HG03159 (cell line): ENCODE measurements at regions not wholly inside any gene's neighbourhood (a gene's known extent, or its start where the extent isn't known, plus 50 kb on each side); places are given as distances from the start of the nearest gene placed in this dataset.

Source experiments
- ATAC-seq: cut with Tn5 transposase; IDR thresholded peaks from one replicate; pipeline ENCODE4 v1.9.1; 2021; ENCODE audit warnings: mild to moderate bottlenecking, moderate library complexity; ENCODE audit not compliant: unreplicated experiment

DNA sequence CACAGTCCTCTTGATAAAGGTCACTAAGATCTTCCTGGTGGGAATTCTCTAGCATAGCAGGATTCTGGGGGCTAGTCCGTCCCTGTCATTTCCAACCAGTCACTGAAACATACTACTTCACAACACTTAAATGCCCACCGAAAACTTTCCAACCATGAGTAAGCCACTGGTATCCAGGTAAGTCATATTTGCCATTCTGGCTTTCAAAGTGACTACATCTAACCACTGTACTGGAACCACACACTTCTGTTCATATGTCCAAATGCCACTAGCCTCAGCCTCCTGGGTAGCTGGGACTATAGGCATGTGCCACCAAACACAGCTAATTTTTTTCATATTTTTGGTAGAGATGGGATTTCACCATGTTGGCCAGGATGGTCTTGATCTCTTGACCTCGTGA lies 64.3 kb upstream of the VANGL1 start:
- no peak for ATAC-seq

DNA sequence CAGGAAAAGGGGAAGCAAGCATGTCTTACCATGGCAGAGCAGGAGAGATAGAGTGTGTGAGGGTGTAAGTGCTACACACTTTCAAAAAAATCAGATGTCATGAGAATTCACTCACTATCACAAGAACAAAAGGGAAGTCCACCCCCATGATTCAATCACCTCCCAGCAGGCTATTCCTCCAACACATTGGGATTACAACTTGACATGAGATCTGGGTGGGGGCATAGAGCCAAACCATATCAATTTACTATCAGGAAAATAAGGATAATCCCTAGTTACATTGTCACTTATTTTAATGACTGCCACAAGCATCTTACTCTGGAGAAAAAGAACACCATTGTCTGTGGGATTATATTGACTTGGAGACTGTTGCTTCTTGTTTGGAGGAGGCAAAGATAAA lies 66.1 kb upstream of the VANGL1 start:
- no peak for ATAC-seq

- ATAC-seq: no peak
These were observed 69.1 kb upstream of the VANGL1 start for GRCh38 chr1:115572710-115573109.

DNA sequence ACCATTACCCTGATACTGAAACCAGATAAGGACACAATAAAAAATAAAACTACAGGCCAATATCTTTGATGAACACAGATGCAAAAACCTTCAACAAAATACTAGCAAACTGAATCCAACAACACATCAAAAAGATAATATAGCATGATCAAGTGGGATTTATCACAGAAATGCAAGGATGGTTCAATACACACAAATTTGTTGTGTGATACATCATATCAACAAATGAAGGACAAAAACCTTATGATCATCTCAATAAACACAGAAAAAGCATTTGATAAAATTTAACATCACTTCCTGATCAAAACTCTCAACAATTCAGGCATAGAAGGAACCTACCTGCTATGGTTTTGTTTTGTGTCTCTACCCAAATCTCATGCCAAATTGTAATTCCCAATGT lies 74.3 kb upstream of the VANGL1 start:
- ATAC-seq: no peak

GRCh38 chr1:115565791-115566190 lies 76.0 kb upstream of the VANGL1 start:
- ATAC-seq: no peak

DNA sequence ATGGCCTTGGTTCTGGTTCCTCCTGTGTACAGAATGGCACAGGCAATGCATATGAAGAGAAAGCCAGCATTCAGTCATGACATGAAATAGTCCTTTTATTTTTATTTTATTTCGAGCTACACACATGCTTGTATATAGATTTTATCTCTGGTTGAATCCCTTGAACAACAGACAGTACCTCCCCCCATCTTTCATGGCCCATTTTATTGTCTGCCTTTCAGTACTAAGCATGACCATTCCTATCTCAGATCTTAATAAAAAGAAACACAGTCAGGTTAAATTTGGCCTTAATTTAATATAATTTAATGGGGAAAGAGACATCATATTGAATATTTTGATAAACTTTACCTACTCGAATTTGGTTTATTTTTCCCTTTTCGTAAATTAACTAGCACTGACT lies 76.4 kb upstream of the VANGL1 start:
- ATAC-seq: no peak

GRCh38 chr1:115564201-115564600 lies 77.6 kb upstream of the VANGL1 start:
- no peak for ATAC-seq

DNA sequence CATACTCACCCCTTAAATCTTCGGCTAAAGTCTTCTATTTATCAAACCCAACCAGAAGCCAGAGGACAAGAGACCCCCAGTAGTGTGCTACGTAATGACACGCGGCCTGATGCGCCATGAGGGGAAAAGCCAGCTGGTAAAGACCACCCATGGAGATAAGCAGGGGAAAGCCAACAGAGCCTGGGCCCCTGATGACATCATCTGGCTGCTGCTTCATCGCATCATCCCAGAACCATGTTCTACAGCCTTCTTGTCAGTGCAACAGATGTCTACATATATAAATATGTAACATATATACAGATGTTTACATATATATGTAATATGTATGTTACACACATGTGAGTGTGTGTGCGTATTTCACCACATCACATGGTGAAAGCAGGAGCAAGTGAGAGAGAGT lies 81.7 kb upstream of the VANGL1 start:
- ATAC-seq: no peak

- no peak for ATAC-seq
These were observed 83.5 kb upstream of the VANGL1 start for GRCh38 chr1:115558275-115558674.

- ATAC-seq: no peak
These were observed 84.1 kb upstream of the VANGL1 start for GRCh38 chr1:115557715-115558114.

GRCh38 chr1:115556236-115556635 lies 85.5 kb upstream of the VANGL1 start:
- no peak for ATAC-seq

DNA sequence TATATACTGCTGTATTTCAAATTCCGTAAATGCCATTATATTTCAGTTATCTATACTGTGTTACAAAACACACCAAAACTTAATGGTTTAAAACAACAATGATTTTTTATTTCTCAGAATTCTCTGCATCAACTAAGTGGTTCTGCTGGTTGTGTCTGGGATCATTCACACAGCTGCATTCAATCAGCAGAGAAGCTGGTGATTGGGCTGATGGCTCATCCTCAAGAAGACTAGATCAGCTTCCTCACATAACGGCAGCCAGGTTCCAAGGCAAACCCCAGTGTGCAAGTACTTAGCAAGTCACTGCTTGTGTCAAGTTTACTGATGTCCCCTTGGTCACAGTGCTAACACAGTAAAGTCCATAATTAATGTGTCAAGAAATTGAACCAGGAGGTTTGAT lies 86.3 kb upstream of the VANGL1 start:
- no peak for ATAC-seq

- no peak for ATAC-seq
These were observed 94.1 kb upstream of the VANGL1 start for GRCh38 chr1:115547696-115548095.

GRCh38 chr1:115546846-115547245 lies 94.9 kb upstream of the VANGL1 start:
- no peak for ATAC-seq

GRCh38 chr1:115545791-115546733 lies 95.7 kb upstream of the VANGL1 start:
- ATAC-seq: no peak

DNA sequence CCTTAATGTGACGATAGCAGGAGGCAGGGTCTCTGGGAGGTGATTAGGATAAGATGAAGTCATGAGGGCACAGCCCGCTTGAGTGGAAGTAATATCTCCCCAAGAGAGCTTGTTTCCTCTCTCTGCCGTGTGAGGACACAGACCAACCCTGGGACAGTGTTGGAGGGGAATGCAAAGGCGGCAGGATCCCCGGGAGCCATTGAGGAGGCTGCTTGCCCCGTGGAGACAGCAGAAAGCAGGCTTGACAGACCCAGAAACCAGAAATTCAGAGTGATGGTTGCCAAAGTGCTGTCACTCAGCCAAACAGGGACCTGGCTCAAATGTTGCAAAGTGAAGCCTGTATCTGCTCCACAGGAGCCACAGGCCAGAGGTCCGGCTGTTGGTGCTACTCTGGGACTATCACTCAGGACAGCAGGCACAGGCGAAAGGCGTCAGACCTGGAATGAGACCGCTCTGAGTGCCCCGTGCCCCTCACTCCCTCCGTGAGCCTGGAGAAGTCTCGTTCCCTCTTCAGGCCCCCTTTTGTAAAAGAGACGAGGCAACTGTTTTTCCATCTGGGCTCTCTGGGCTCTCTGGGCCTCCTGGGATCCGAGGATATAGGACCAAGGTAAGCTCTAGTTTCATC lies 96.6 kb upstream of the VANGL1 start:
- ATAC-seq: no peak

DNA sequence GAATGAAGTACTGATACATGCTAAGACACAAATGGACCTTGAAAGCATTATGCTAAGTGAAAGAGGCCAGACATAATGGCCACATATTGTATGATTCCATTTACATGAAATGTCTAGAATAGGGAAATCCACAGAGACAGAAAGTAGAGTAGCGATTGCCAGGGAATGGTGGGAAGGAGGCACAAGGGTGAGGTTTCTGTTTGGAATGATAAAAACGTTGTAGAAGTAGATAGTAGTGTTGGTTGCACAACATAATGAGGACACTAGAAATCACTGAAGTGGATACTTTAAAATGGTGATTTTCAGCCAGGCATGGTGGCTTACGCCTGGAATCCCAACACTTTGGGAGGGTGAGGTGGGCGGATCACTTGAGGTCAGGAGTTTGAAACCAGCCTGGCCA lies 97.6 kb upstream of the VANGL1 start:
- ATAC-seq: no peak

GRCh38 chr1:115543247-115543646 lies 98.5 kb upstream of the VANGL1 start:
- ATAC-seq: no peak

- no peak for ATAC-seq
These were observed 102.0 kb upstream of the VANGL1 start for GRCh38 chr1:115539736-115540135.

- ATAC-seq: no peak
These were observed 102.7 kb upstream of the VANGL1 start for GRCh38 chr1:115539061-115539460.

GRCh38 chr1:115538579-115538978 lies 103.2 kb upstream of the VANGL1 start:
- no peak for ATAC-seq

GRCh38 chr1:115537415-115537814 lies 104.4 kb upstream of the VANGL1 start:
- no peak for ATAC-seq
